ENCODE measurements at regions not wholly inside any gene's neighbourhood (a gene's known extent, or its start where the extent isn't known, plus 50 kb on each side); places are given as distances from the start of the nearest gene placed in this dataset.
"Not testable (repeated sequence)": the region's sequence is repeated elsewhere in the genome, so short reads cannot be mapped to it uniquely, and the experiment has no call there.

- Mint-ChIP-seq H3K36me3 (no peaks in the 10 kb centered on the region), H3K4me3 (no peak overlapping the region), H3K4me1 (peaks cover 0 to 2% (median 0%) of the 10 kb centered on the region in 3 donors)
Measured at GRCh38 chr2:109058802-109059201, 69.8 kb upstream of the EDAR start.

GRCh38 chr2:109058191-109058632 lies 69.2 kb upstream of the EDAR start:
- Mint-ChIP-seq H3K27me3 (peaks cover 15% of the 10 kb centered on the region), H3K36me3 (no peaks in the 10 kb centered on the region), H3K4me1 (peaks cover 0 to 2% (median 0%) of the 10 kb centered on the region in 3 donors), H3K27ac (no peak overlapping the region), H3K9me3 (no peaks in the 10 kb centered on the region), H3K4me3 (no peak overlapping the region)

More at GRCh38 chr2:109058802-109059201, 69.8 kb upstream of the EDAR start:
- H3K27me3 Mint-ChIP-seq, result peaks cover 19% of the 10 kb centered on the region
- peaks cover 0 to 1% (median 0%) of the 10 kb centered on the region in 3 donors for H3K9me3 Mint-ChIP-seq
- H3K27ac Mint-ChIP-seq, result no peak overlapping the region

- Mint-ChIP-seq H3K27me3 (peaks cover 15% of the 10 kb centered on the region), H3K9me3 (no peaks in the 10 kb centered on the region), H3K36me3 (no peaks in the 10 kb centered on the region), H3K4me3 (no peak overlapping the region), H3K27ac (no peak overlapping the region), H3K4me1 (peaks cover 0 to 2% (median 0%) of the 10 kb centered on the region in 3 donors)
Measured at GRCh38 chr2:109057686-109058085, 68.7 kb upstream of the EDAR start.

GRCh38 chr2:109055435-109055834 lies 66.4 kb upstream of the EDAR start:
- peaks cover 0 to 2% (median 0%) of the 10 kb centered on the region in 3 donors for H3K4me1 Mint-ChIP-seq
- no peaks in the 10 kb centered on the region for H3K9me3 Mint-ChIP-seq
- no peak overlapping the region for H3K27ac Mint-ChIP-seq
- H3K36me3 Mint-ChIP-seq, result no peaks in the 10 kb centered on the region
- H3K4me3 Mint-ChIP-seq, result no peak overlapping the region
- peaks cover 13% of the 10 kb centered on the region for H3K27me3 Mint-ChIP-seq

- no peaks in the 10 kb centered on the region for H3K36me3 Mint-ChIP-seq
- no peak overlapping the region for H3K4me3 Mint-ChIP-seq
- H3K4me1 Mint-ChIP-seq, result peaks cover 0 to under 1% (median 0%) of the 10 kb centered on the region in 3 donors
- no peaks in the 10 kb centered on the region for H3K9me3 Mint-ChIP-seq
- H3K27me3 Mint-ChIP-seq, result peaks cover 11% of the 10 kb centered on the region
- no peak overlapping the region for H3K27ac Mint-ChIP-seq
Measured at GRCh38 chr2:109054865-109055264, 65.8 kb upstream of the EDAR start.

- Mint-ChIP-seq H3K27me3 (peaks cover 10% of the 10 kb centered on the region), H3K9me3 (no peaks in the 10 kb centered on the region), H3K27ac (no peak overlapping the region), H3K4me3 (no peak overlapping the region), H3K4me1 (no peaks in the 10 kb centered on the region), H3K36me3 (no peaks in the 10 kb centered on the region)
Measured at GRCh38 chr2:109053716-109054115, 64.7 kb upstream of the EDAR start.

- Mint-ChIP-seq H3K36me3 (no peaks in the 10 kb centered on the region), H3K27ac (no peak overlapping the region), H3K27me3 (peaks cover 5% of the 10 kb centered on the region), H3K4me1 (no peaks in the 10 kb centered on the region), H3K9me3 (no peaks in the 10 kb centered on the region), H3K4me3 (peak overlapping the region in 2 of 4 donors; percentile 28 to 35)
Measured at GRCh38 chr2:109052922-109053321, 63.9 kb upstream of the EDAR start.

GRCh38 chr2:109049022-109049421 lies 60.0 kb upstream of the EDAR start:
- H3K9me3 Mint-ChIP-seq, result no peaks in the 10 kb centered on the region
- H3K36me3 Mint-ChIP-seq, result no peaks in the 10 kb centered on the region
- H3K4me3 Mint-ChIP-seq, result no peak overlapping the region
- H3K27me3 Mint-ChIP-seq, result peaks cover 2% of the 10 kb centered on the region
- no peak overlapping the region for H3K27ac Mint-ChIP-seq
- H3K4me1 Mint-ChIP-seq, result no peaks in the 10 kb centered on the region

GRCh38 chr2:109048163-109048562 lies 59.1 kb upstream of the EDAR start:
- Mint-ChIP-seq H3K36me3 (no peaks in the 10 kb centered on the region), H3K4me1 (no peaks in the 10 kb centered on the region), H3K27me3 (peaks cover 2% of the 10 kb centered on the region), H3K27ac (no peak overlapping the region), H3K4me3 (no peak overlapping the region), H3K9me3 (no peaks in the 10 kb centered on the region)

- H3K36me3 Mint-ChIP-seq, H3K27ac Mint-ChIP-seq, H3K9me3 Mint-ChIP-seq, H3K4me3 Mint-ChIP-seq, H3K4me1 Mint-ChIP-seq, H3K27me3 Mint-ChIP-seq: not testable (repeated sequence)
Measured at GRCh38 chr2:109047569-109047968, 58.5 kb upstream of the EDAR start.

- Mint-ChIP-seq H3K27me3 (peaks cover 4% of the 10 kb centered on the region), H3K4me1 (no peaks in the 10 kb centered on the region), H3K36me3 (no peaks in the 10 kb centered on the region), H3K9me3 (no peaks in the 10 kb centered on the region), H3K4me3 (no peak overlapping the region), H3K27ac (no peak overlapping the region)
Measured at GRCh38 chr2:109046925-109047508, 58.0 kb upstream of the EDAR start.

- Mint-ChIP-seq H3K27ac (no peak overlapping the region), H3K4me3 (no peak overlapping the region), H3K36me3 (peaks cover 2% of the 10 kb centered on the region), H3K4me1 (no peaks in the 10 kb centered on the region), H3K9me3 (no peaks in the 10 kb centered on the region), H3K27me3 (peaks cover 4% of the 10 kb centered on the region)
Measured at GRCh38 chr2:109045505-109045904, 56.5 kb upstream of the EDAR start.

- Mint-ChIP-seq H3K27me3 (peaks cover 9% of the 10 kb centered on the region), H3K27ac (no peak overlapping the region), H3K9me3 (peaks cover 0 to 2% (median 0%) of the 10 kb centered on the region in 3 donors), H3K4me3 (no peak overlapping the region), H3K36me3 (peaks cover 2% of the 10 kb centered on the region), H3K4me1 (no peaks in the 10 kb centered on the region)
Measured at GRCh38 chr2:109038992-109039391, 50.0 kb upstream of the EDAR start.
